Stimulated activated CD8-positive, alpha-beta memory T cell treated with anti-CD3 and anti-CD28 coated beads, Interleukin-15, amount 100 ng/mL, for 1 hour (primary cell): ENCODE measurements at regions not wholly inside any gene's neighbourhood (a gene's known extent, or its start where the extent isn't known, plus 50 kb on each side); places are given as distances from the start of the nearest gene placed in this dataset.
"Not testable (repeated sequence)": the region's sequence is repeated elsewhere in the genome, so short reads cannot be mapped to it uniquely, and the experiment has no call there.

Experiments
- DNase-seq: peaks from one replicate; pipeline ENCODE4 v3.0.0-alpha.2; 2020; ENCODE audit warnings: low read depth

- DNase-seq = no peak
These were observed 111.1 kb upstream of the VRK1 start for GRCh38 chr14:96686126-96686525.

- no peak for DNase-seq
These were observed 108.6 kb upstream of the VRK1 start for GRCh38 chr14:96688629-96689028.

GRCh38 chr14:96690713-96691383 is 106.3 kb upstream of the VRK1 start:
- no peak for DNase-seq

GRCh38 chr14:96693252-96693820 is 103.8 kb upstream of the VRK1 start:
- DNase-seq = no peak

GRCh38 chr14:96693987-96694386 is 103.2 kb upstream of the VRK1 start:
- DNase-seq = no peak

- DNase-seq = no peak
These were observed 98.1 kb upstream of the VRK1 start for GRCh38 chr14:96698960-96699539.

- no peak for DNase-seq
These were observed 97.5 kb upstream of the VRK1 start for GRCh38 chr14:96699666-96700065.

GRCh38 chr14:96702831-96703230 is 94.4 kb upstream of the VRK1 start:
- DNase-seq = no peak

- DNase-seq = no peak
These were observed 91.6 kb upstream of the VRK1 start for GRCh38 chr14:96705422-96706092.

GRCh38 chr14:96706893-96707292 is 90.3 kb upstream of the VRK1 start:
- no peak for DNase-seq

GRCh38 chr14:96710060-96710666 is 87.0 kb upstream of the VRK1 start:
- no peak for DNase-seq

GRCh38 chr14:96711559-96712267 is 85.5 kb upstream of the VRK1 start:
- DNase-seq = no peak

GRCh38 chr14:96713426-96713825 is 83.8 kb upstream of the VRK1 start:
- no peak for DNase-seq

- not testable (repeated sequence) for DNase-seq
These were observed 82.6 kb upstream of the VRK1 start for GRCh38 chr14:96714537-96714936.

- no peak for DNase-seq
These were observed 80.1 kb upstream of the VRK1 start for GRCh38 chr14:96717116-96717515.

GRCh38 chr14:96718407-96718806 is 78.8 kb upstream of the VRK1 start:
- no peak for DNase-seq

GRCh38 chr14:96720702-96721101 is 76.5 kb upstream of the VRK1 start:
- DNase-seq = not testable (repeated sequence)

GRCh38 chr14:96722736-96723135 is 74.4 kb upstream of the VRK1 start:
- no peak for DNase-seq

- DNase-seq = no peak
These were observed 73.2 kb upstream of the VRK1 start for GRCh38 chr14:96723946-96724345.

- DNase-seq = no peak
These were observed 72.0 kb upstream of the VRK1 start for GRCh38 chr14:96725232-96725631.

- no peak for DNase-seq
These were observed 70.1 kb upstream of the VRK1 start for GRCh38 chr14:96727073-96727472.

GRCh38 chr14:96727491-96727890 is 69.7 kb upstream of the VRK1 start:
- no peak for DNase-seq
